B cell (primary cell): ENCODE measurements at regions not wholly inside any gene's neighbourhood (a gene's known extent, or its start where the extent isn't known, plus 50 kb on each side); places are given as distances from the start of the nearest gene placed in this dataset.

Experiments
- EZH2 ChIP-seq: IDR thresholded peaks from 2 replicates; pipeline ENCODE4 v1.6.1; 2012; ENCODE audit warnings: borderline replicate concordance, low read depth, mild to moderate bottlenecking, moderate library complexity, low read length; ENCODE audit not compliant: insufficient read depth, poor library complexity, severe bottlenecking
- TF ChIP-seq, protein P1 (sequence below): fragments of 200-600 bp; IDR thresholded peaks from one replicate; pipeline ENCODE4 v1.8.0; 2022; ENCODE audit warnings: antibody characterized with exemption, mild to moderate bottlenecking

DNA sequence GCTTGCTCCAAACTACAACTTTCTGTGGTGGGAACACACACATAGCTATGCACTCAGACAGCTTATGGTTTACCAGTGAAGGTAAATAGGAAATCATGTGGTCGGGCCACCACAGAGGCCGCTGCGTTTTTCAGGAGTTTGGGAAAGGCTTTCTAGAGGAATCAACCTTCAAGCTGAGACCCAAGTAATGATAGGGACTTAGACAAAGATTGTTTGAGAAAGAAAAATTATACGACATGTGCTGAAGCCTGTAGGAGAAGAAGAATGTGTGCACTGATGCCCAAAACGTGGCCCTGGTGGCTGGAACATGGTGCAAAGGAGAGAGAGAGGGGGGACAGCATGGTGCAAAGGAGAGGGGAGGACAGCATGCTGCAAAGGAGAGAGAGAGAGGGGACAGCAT lies 61.2 kb upstream of the VIPR2 start:
- TF ChIP-seq EZH2: no peak
- TF ChIP-seq, protein P1, sequence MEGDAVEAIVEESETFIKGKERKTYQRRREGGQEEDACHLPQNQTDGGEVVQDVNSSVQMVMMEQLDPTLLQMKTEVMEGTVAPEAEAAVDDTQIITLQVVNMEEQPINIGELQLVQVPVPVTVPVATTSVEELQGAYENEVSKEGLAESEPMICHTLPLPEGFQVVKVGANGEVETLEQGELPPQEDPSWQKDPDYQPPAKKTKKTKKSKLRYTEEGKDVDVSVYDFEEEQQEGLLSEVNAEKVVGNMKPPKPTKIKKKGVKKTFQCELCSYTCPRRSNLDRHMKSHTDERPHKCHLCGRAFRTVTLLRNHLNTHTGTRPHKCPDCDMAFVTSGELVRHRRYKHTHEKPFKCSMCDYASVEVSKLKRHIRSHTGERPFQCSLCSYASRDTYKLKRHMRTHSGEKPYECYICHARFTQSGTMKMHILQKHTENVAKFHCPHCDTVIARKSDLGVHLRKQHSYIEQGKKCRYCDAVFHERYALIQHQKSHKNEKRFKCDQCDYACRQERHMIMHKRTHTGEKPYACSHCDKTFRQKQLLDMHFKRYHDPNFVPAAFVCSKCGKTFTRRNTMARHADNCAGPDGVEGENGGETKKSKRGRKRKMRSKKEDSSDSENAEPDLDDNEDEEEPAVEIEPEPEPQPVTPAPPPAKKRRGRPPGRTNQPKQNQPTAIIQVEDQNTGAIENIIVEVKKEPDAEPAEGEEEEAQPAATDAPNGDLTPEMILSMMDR: no peak
